GM23248 (cell line): ENCODE measurements at regions not wholly inside any gene's neighbourhood (a gene's known extent, or its start where the extent isn't known, plus 50 kb on each side); places are given as distances from the start of the nearest gene placed in this dataset.

Experiments used
- EZH2 ChIP-seq: fragments of 200-600 bp; sonication (generic); IDR thresholded peaks from 2 replicates; pipeline ENCODE4 v1.6.1; 2018; ENCODE audit warnings: antibody characterized with exemption, mild to moderate bottlenecking; ENCODE audit not compliant: insufficient read depth, poor library complexity, severe bottlenecking
- EZH2phosphoT487 ChIP-seq: fragments of 200-600 bp; sonication (generic); IDR thresholded peaks from 2 replicates; pipeline ENCODE4 v1.6.1; 2018; ENCODE audit warnings: antibody characterized with exemption, moderate library complexity, mild to moderate bottlenecking, low read depth; ENCODE audit not compliant: insufficient read depth

- TF ChIP-seq EZH2phosphoT487: no peak
- no peak for TF ChIP-seq EZH2
These were observed 326.6 kb downstream of the ENC1 start for GRCh38 chr5:74313896-74314295.
